ENCODE measurements at regions not wholly inside any gene's neighbourhood (a gene's known extent, or its start where the extent isn't known, plus 50 kb on each side); places are given as distances from the start of the nearest gene placed in this dataset.
"Not testable (repeated sequence)": the region's sequence is repeated elsewhere in the genome, so short reads cannot be mapped to it uniquely, and the experiment has no call there.

- DNase-seq = no peak
These were observed 224.8 kb upstream of the SEMA6A start for GRCh38 chr5:116799401-116799800.

DNA sequence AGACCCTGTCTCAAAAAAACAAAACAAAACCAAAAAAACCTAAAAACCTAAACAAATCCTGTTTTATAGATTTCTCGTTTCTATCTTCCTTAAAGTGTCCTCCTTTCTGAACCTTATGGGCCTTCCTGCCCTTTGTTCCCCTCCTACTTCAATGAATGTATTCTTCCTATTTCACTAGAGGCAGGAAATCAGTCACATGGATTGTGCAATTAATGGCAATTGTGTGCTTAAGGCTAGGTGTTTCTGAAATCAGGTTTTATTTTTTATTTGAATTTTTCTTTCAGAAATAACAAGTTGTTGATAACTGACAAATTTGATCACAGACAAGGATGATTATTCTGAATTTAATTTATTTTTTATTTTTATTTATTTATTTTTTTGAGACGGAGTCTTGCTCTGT lies 220.6 kb upstream of the SEMA6A start:
- no peak for DNase-seq

GRCh38 chr5:116789522-116789921 lies 214.9 kb upstream of the SEMA6A start:
- no peak for DNase-seq

GRCh38 chr5:116788851-116789403 lies 214.3 kb upstream of the SEMA6A start:
- no peak for DNase-seq

DNA sequence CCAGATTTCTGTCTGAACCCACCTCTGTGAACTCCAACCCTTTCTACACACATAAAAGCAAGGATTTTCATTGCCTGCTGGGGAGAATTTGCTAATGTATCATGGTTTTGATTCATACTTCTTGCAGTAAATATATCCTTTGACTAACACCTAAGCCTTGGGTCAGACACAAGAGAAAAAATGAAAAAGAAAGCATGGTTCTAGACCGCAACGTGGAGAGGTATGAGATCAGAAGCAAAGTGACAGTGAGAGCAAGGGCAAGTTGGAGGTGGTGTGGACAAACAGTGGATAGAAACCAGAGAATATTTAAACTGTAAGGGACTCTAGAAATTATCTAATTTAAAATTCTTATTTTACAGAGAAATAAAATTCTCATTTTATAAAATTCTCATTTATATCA lies 212.9 kb upstream of the SEMA6A start:
- no peak for DNase-seq

DNA sequence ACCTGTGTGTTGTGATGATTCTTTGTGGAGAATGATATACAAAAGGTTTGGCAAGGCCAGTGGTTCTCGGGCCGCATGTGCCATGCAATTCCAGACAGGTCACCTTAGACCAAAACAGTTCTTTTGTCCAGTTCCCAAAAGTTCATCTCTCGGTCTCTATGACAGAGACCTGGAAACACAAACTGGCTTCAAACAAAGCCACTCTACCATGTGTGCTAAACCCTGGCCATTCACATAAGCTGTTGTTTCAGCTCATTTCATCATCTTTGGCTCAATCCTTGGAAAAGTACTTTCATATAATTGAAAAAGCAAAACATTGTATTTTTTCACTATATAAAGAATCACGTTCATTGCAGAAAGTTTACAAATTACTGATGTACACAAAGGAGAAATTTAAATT lies 210.5 kb upstream of the SEMA6A start:
- no peak for DNase-seq

- DNase-seq = no peak
These were observed 205.2 kb upstream of the SEMA6A start for GRCh38 chr5:116779846-116780245.

- no peak for DNase-seq
These were observed 204.1 kb upstream of the SEMA6A start for GRCh38 chr5:116778651-116779280.

- DNase-seq = no peak
These were observed 203.4 kb upstream of the SEMA6A start for GRCh38 chr5:116778032-116778431.

GRCh38 chr5:116773926-116774325 lies 199.3 kb upstream of the SEMA6A start:
- no peak for DNase-seq

DNA sequence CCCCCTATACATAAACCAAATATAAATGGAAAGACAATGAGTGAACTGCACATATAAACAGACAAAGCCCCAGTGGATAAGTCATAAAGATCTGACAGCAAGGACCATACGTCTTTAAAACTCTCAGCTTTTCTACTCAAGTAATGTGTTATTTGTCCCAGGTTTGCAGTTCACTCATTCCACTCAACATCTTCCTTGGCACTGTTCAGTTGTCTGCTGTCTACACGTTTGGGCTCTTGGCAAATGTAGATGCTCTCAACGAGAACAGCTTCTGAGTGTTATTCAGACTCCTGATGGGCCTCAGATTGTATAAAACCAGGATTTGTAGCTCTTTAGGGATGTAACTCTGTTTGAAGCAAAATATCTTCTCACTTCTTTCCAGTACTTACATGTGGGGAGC lies 198.2 kb upstream of the SEMA6A start:
- no peak for DNase-seq

DNA sequence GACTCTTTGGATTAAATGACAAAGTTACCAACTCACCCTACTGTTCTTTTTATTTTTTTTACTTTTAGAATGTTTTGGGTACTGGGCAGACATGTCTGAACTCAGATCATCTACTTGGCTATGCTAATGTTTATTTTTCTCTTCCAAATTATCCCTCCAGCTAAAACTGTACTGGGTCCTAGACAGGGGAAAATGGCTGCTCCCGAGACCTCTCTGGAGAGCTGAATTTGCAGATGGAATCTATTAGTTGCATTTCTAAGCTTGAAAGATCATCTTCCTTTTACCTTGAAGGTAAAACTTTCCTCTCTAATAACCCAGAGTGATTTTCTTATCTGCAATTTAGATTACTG lies 197.5 kb upstream of the SEMA6A start:
- DNase-seq = no peak

DNA sequence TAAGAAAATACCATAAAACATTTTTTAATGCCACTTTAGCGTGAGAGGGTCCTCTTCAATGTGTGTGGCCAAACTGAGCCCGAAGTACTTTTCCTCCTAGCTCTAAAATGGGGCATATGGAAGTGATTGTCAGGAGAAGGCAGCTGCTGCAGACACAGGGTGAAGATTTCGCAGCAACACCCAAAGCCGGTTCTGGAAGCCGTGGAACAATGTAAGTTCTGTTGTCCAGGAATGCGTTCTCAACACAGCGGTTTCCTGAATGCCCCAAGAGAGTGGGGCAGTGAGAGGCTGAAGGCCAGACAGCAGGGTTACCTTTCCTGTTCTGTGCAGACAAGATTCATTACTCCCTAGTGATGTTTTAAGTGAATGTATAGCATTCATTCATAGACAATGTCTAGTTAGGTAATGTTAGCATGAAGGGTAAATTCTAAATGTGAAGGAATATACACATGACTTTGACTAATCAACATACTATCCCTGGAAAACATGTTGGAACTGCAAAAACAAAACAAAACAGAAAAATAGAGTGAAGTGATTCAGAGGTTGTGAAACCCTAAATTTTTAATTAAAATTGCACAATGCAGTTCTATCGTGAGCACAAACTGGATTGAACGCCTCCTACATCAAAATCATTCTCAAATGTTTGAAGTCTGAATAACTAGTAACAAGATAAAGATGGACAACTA lies 197.0 kb upstream of the SEMA6A start:
- no peak for DNase-seq

DNA sequence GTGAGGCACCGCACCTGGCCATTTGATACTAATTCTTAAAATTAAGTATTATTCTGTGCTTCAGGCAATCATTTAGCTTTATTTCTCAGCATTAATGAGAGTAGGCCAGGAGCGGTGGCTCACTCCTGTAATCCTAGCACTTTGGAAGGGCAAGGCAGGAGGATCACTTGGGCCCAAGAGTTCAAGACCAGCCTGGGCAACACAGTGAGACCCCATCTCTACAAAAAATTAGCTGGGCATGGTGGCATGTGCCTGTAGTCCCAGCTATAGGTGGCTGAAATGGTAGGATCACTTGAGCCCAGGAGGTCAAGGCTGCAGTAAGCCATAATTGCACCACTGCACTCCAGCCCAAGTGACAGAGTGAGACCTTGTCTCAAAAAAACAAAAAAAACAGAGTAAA lies 195.3 kb upstream of the SEMA6A start:
- DNase-seq = not testable (repeated sequence)

DNA sequence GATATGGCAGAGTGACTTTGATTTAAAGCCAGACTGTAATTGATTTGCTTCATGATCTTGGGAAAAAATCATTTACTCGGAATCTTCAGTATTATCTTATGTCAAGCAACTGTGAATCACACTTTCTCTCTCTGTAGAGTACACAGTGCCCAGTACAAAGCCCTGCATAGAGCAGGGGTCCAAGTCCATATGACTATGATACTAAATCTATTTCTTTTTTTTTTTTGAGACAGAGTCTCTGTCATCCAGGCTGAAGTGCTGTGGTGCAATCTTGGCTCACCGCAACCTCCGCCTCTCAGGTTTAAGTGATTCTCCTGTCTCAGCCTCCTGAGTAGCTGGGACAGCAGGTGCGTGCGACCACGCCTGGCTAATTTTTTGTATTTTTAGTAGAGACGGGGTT lies 194.8 kb upstream of the SEMA6A start:
- no peak for DNase-seq

DNA sequence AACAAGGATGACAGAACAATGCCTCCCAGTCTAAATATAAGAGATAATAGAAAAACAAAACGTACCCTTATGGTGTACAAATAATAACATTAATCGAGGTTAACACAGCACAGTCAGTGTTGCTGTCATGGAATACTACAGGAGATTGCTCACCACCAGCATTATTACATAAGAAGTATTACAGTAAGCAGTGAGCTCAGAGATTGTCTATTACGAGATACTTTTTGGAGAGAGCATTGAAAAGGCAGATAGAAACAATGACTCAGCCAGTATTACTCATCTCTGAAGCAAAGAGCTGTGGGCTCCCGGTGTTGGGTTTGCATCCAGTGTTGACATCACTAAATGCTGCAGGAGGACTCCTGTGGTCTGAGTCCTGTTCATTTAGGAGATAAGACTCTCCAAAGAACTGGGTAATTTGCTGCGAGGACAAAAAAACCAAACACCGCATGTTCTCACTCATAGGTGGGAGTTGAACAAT lies 191.9 kb upstream of the SEMA6A start:
- no peak for DNase-seq

DNA sequence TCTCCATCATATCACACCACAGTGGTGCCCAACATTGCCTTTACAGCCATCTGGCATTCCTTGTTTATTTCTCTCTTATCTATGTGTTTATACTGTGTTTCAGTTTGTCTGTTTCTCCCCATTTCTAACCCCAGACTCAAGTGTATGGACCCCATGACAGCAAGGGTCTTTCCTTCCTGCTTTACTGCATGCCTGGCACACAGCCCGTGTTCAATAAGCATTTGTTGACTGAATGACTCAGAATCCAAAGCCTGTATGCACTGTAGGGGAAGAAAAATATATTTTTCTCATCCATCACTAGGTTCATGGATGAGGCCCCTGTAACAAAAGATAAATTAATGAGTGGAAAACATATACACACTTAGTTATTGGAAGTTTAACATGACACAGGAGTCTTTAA lies 190.8 kb upstream of the SEMA6A start:
- no peak for DNase-seq

DNA sequence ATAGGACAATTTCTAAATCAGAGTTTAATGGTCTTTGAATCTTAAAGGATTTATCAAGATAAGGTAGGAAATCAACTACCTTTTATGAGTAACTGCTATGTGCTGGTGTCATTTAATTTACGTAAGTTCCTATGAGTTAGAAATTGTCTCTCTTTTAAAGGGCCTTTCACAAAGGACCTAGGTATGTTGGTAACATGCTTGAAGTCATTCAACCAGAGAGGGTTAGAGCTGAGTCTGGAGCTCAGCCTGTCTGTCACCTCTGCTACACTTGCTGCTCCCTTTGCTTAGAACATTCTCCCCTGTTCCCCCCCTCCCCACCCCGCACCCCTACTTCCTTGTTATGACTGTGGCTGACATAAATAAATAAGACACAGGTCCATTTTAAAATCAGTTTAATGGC lies 190.3 kb upstream of the SEMA6A start:
- DNase-seq = no peak

DNA sequence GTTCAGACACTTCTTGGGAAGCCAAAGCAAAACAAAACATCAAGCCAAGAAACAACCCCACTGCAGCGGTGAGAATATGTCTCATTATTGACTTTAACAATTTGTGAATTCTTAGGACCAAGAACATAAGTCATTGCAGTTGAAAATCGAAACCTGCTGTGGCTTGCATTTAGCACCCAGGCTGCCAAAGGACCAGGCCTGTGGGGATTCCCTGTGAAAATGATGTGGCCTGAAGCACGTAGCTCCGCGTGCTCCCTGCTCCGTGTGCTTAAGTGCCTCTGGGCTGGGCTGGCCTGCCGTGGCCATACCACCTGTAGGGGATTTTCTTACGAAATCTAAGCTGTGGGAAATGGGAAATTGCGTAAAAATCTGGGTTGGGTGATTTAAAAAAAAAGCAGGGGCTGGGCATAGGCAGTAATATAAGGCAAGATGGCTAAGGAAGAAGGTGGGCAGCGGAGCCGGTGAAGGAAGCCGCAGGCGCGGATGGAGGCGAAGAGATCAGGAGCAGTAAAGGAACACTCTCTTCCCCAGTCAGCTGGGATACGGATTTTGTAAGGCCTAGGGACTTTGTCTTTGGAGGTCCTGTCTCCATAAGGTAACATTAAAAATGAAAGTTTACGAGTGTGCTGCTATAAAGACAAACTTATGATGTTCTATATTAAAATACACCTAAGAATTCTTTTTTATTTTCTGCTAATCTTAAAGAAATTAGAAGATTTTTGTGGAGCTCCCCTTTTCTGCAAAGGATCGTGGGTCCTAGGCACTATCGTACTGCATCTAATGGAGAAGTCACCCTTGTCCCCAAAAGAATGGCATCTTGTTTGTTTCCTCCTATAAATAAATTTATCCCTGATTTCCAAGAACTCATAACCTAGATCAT lies 189.6 kb upstream of the SEMA6A start:
- no peak for DNase-seq

- no peak for DNase-seq
These were observed 185.4 kb upstream of the SEMA6A start for GRCh38 chr5:116759860-116760640.

DNA sequence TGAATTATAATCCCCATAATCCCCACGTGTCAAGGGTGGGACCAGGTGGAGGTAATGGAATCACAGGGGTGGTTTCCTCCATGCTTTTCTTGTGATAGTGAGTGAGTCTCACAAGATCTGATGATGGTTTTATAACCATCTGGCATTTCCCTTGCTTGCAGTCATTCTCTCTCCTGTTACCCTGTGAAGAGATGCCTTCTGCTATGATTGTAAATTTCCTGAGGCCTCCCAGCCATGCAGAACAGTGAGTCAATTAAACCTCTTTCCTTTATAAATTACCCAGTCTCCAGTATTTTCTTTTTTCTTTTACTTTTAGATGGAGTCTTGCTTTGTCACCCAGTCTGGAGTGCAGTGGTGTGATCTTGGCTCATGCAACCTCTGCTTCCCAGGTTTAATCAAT lies 182.7 kb upstream of the SEMA6A start:
- no peak for DNase-seq

DNA sequence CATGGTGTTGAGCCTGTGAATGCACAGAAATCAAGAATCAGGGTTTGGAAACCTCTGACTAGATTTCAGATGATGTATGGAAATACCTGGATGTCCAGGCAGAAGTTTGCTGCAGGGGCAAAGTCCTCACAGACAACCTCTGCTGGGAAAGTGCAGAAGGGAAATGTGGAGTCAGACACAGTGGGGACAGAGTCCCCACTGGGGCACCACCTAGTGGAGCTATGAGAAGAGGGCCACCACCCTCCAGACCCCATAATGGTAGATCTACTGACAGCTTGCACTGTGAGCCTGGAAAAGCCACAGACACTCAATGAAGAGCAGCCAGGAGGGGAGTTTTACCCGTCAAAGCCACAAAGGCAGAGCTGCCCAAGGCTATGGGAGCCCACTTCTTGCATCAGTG lies 181.9 kb upstream of the SEMA6A start:
- DNase-seq = no peak

- no peak for DNase-seq
These were observed 179.9 kb upstream of the SEMA6A start for GRCh38 chr5:116754556-116754955.

All from CD4-positive, alpha-beta T cell treated with Interleukin-21 for 1 hour (primary cell).